ENCODE measurements at regions not wholly inside any gene's neighbourhood (a gene's known extent, or its start where the extent isn't known, plus 50 kb on each side); places are given as distances from the start of the nearest gene placed in this dataset.

- Histone ChIP-seq H3K4me2 (ENCODE audit: insufficient read depth, low read length) (no peak overlapping the region), H2AFZ (ENCODE audit: low read depth, low read length) (no peak overlapping the region), H3K27me3 (ENCODE audit: control insufficient read depth in 2 of 2, insufficient read depth in 2 of 2, low read length in 2 of 2) (no peaks in the 10 kb centered on the region), H3K4me3 (no peak overlapping the region), H3K27ac (ENCODE audit: extremely low read depth, low read depth, low read length) (no peak overlapping the region), H3K9me1 (ENCODE audit: control insufficient read depth, insufficient read depth, low read length) (no peaks in the 10 kb centered on the region), H3K9ac (ENCODE audit: insufficient read depth in 1 of 2, low read depth in 2 of 2, low read length in 2 of 2) (no peak overlapping the region), H3K9me3 (replicated peaks; ENCODE audit: control insufficient read depth, insufficient read depth, low read depth, low read length) (no peaks in the 10 kb centered on the region), H3K79me2 (ENCODE audit: control insufficient read depth, insufficient read depth, low read length) (no peaks in the 10 kb centered on the region), H4K20me1 (replicated peaks; ENCODE audit: control insufficient read depth, insufficient read depth, low read length) (no peaks in the 10 kb centered on the region), H3K4me1 (replicated peaks in 1 of 2; ENCODE audit: control insufficient read depth in 2 of 2, insufficient read depth in 2 of 2, low read length in 2 of 2) (no peaks in the 10 kb centered on the region), H3K36me3 (ENCODE audit: control insufficient read depth, insufficient read depth, low read length) (no peaks in the 10 kb centered on the region)
- DNase-seq (ENCODE audit: extremely low read depth in 1 of 4, low spot score in 3 of 4): no peak
- no peak for TF ChIP-seq RBM34 (IDR thresholded peaks at IDR 0.05; ENCODE audit: borderline replicate concordance, insufficient read depth, low read length)
- TF ChIP-seq PRMT5 (CRISPR knock-in tag; IDR thresholded peaks at IDR 0.05): no peak
- TF ChIP-seq SNAPC5 (CRISPR knock-in tag; IDR thresholded peaks at IDR 0.05): no peak
- no peak for TF ChIP-seq ATF1 (CRISPR knock-in tag; IDR thresholded peaks at IDR 0.05)
- TF ChIP-seq ATF1 (tag; IDR thresholded peaks at IDR 0.05): no peak
- TF ChIP-seq CEBPB (tag; IDR thresholded peaks at IDR 0.05): no peak
- no peak for TF ChIP-seq BCOR (IDR thresholded peaks at IDR 0.05)
- no peak for TF ChIP-seq MAFF (IDR thresholded peaks at IDR 0.05; ENCODE audit: low read length)
- TF ChIP-seq ZNF274 (IDR thresholded peaks at IDR 0.05; ENCODE audit: borderline replicate concordance, low read depth, low read length): no peak
- TF ChIP-seq ZNF12 (CRISPR knock-in tag; IDR thresholded peaks at IDR 0.05): no peak
- no peak for TF ChIP-seq NELFE (IDR thresholded peaks at IDR 0.05; ENCODE audit: insufficient read depth, insufficient read length)
- TF ChIP-seq MTA2 (IDR thresholded peaks at IDR 0.05; ENCODE audit: low read depth): no peak
- no peak for TF ChIP-seq TEAD1 (CRISPR knock-in tag; IDR thresholded peaks at IDR 0.05)
- no peak for TF ChIP-seq ZNF133 (CRISPR knock-in tag; IDR thresholded peaks at IDR 0.05)
- TF ChIP-seq CUX1 (CRISPR knock-in tag; IDR thresholded peaks at IDR 0.05): no peak
- FAIRE-seq: no peak
- ChIA-PET CTCF (ENCODE audit: low intra/inter-chr PET ratio) (no interaction called here), POLR2A (no interaction called here)
- BruUV-seq (replicated peaks): no TSS peak
- 9% methylated on average over 4 of the region's 5 CpGs for WGBS (ENCODE audit: insufficient coverage, low coverage, missing lambda C conversion rate)
- intact Hi-C loops (cut with micrococcal nuclease) (no loop called here), in situ Hi-C loops (cut with MboI) (no loop called here)
- ATAC-seq: no peak
Observed at GRCh38 chr14:53743371-53743770, 213.3 kb downstream of the BMP4 start.
